Activated CD8-positive, alpha-beta memory T cell treated with anti-CD3 and anti-CD28 coated beads, Interleukin-2, amount 10 ng/mL, durations not matched to agents 7 days and 5 days (primary cell): ENCODE measurements at regions not wholly inside any gene's neighbourhood (a gene's known extent, or its start where the extent isn't known, plus 50 kb on each side); places are given as distances from the start of the nearest gene placed in this dataset.

ENCODE experiments used
- ATAC-seq: fragments of 150-1000 bp; cut with Tn5 transposase; one replicate; pipeline ENCODE4 v1.10.0; 2021; ENCODE audit warnings: moderate library complexity
- CTCF ChIA-PET: fragments of 350-600 bp; sonication (Branson Sonifier 250); formaldehyde crosslinking; loops from one replicate; lab custom pipeline; 2021; ENCODE audit warnings: antibody characterized with exemption; lab: Charles Lee
- DNase-seq: peaks from one replicate; pipeline ENCODE4 v3.0.0-alpha.2; 2020
- H3K27ac Mint-ChIP-seq: one replicate; pipeline ENCODE4 v1.8.0; 2021; ENCODE audit warnings: mild to moderate bottlenecking, mixed read lengths
- H3K27me3 Mint-ChIP-seq: one replicate; pipeline ENCODE4 v1.8.0; 2021; ENCODE audit warnings: mixed read lengths
- H3K36me3 Mint-ChIP-seq: one replicate; pipeline ENCODE4 v1.8.0; 2021; ENCODE audit warnings: mild to moderate bottlenecking, mixed read lengths
- H3K4me1 Mint-ChIP-seq: one replicate; pipeline ENCODE4 v1.8.0; 2021; ENCODE audit warnings: mixed read lengths
- H3K4me3 Mint-ChIP-seq: one replicate; pipeline ENCODE4 v1.8.0; 2021; ENCODE audit warnings: mild to moderate bottlenecking, moderate library complexity, mixed read lengths
- H3K9me3 Mint-ChIP-seq: one replicate; pipeline ENCODE4 v1.8.0; 2022; ENCODE audit warnings: low read depth, mixed read lengths

GRCh38 chr16:14002416-14002990 lies 68.6 kb upstream of the MRTFB start:
- CTCF ChIA-PET, result no interaction called here
- no peaks in the 10 kb centered on the region for H3K9me3 Mint-ChIP-seq
- peaks cover 30% of the 10 kb centered on the region for H3K4me1 Mint-ChIP-seq
- peaks cover 21% of the 10 kb centered on the region for H3K27me3 Mint-ChIP-seq
- no peaks in the 10 kb centered on the region for H3K36me3 Mint-ChIP-seq
- no peak overlapping the region for H3K4me3 Mint-ChIP-seq
- no peak overlapping the region for H3K27ac Mint-ChIP-seq
- DNase-seq, result no peak
- ATAC-seq, result no peak

GRCh38 chr16:14003074-14003570 lies 68.0 kb upstream of the MRTFB start:
- Mint-ChIP-seq H3K27ac (no peak overlapping the region), H3K27me3 (peaks cover 24% of the 10 kb centered on the region), H3K36me3 (no peaks in the 10 kb centered on the region), H3K9me3 (no peaks in the 10 kb centered on the region), H3K4me1 (peaks cover 30% of the 10 kb centered on the region), H3K4me3 (no peak overlapping the region)
- no peak for ATAC-seq
- CTCF ChIA-PET, result no interaction called here
- DNase-seq, result no peak

GRCh38 chr16:14004031-14004728 lies 66.9 kb upstream of the MRTFB start:
- Mint-ChIP-seq H3K4me1 (peaks cover 23% of the 10 kb centered on the region), H3K36me3 (no peaks in the 10 kb centered on the region), H3K4me3 (no peak overlapping the region), H3K27ac (no peak overlapping the region), H3K27me3 (peaks cover 26% of the 10 kb centered on the region), H3K9me3 (no peaks in the 10 kb centered on the region)
- CTCF ChIA-PET, result no interaction called here
- DNase-seq (no peak), ATAC-seq (no peak)

- CTCF ChIA-PET, result no interaction called here
- H3K27ac Mint-ChIP-seq, result no peak overlapping the region
- no peak for ATAC-seq
Measured at GRCh38 chr16:14004729-14005315, 66.3 kb upstream of the MRTFB start.

GRCh38 chr16:14005335-14005734 lies 65.8 kb upstream of the MRTFB start:
- H3K27ac Mint-ChIP-seq, result no peak overlapping the region
- ATAC-seq (no peak), DNase-seq (no peak)
- H3K4me3 Mint-ChIP-seq, result no peak overlapping the region
- H3K9me3 Mint-ChIP-seq, result no peaks in the 10 kb centered on the region
- CTCF ChIA-PET, result no interaction called here
- peaks cover 22% of the 10 kb centered on the region for H3K4me1 Mint-ChIP-seq
- H3K36me3 Mint-ChIP-seq, result no peaks in the 10 kb centered on the region
- H3K27me3 Mint-ChIP-seq, result peaks cover 35% of the 10 kb centered on the region

More at GRCh38 chr16:14004729-14005315, 66.3 kb upstream of the MRTFB start:
- no peak overlapping the region for H3K4me3 Mint-ChIP-seq
- H3K4me1 Mint-ChIP-seq, result peaks cover 22% of the 10 kb centered on the region
- peaks cover 32% of the 10 kb centered on the region for H3K27me3 Mint-ChIP-seq
- DNase-seq, result no peak
- H3K9me3 Mint-ChIP-seq, result no peaks in the 10 kb centered on the region
- H3K36me3 Mint-ChIP-seq, result no peaks in the 10 kb centered on the region

- Mint-ChIP-seq H3K27ac (no peak overlapping the region), H3K4me1 (peaks cover 19% of the 10 kb centered on the region), H3K36me3 (no peaks in the 10 kb centered on the region), H3K27me3 (peaks cover 32% of the 10 kb centered on the region), H3K9me3 (no peaks in the 10 kb centered on the region), H3K4me3 (no peak overlapping the region)
- ATAC-seq, result no peak
- CTCF ChIA-PET, result no interaction called here
- no peak for DNase-seq
Measured at GRCh38 chr16:14007450-14007849, 63.7 kb upstream of the MRTFB start.

- CTCF ChIA-PET, result no interaction called here
- peaks cover 34% of the 10 kb centered on the region for H3K27me3 Mint-ChIP-seq
- no peaks in the 10 kb centered on the region for H3K9me3 Mint-ChIP-seq
- DNase-seq (no peak), ATAC-seq (no peak)
- H3K4me3 Mint-ChIP-seq, result no peak overlapping the region
- peaks cover 11% of the 10 kb centered on the region for H3K4me1 Mint-ChIP-seq
- H3K36me3 Mint-ChIP-seq, result no peaks in the 10 kb centered on the region
- no peak overlapping the region for H3K27ac Mint-ChIP-seq
Measured at GRCh38 chr16:14011001-14011400, 60.1 kb upstream of the MRTFB start.

GRCh38 chr16:14011846-14012245 lies 59.3 kb upstream of the MRTFB start:
- Mint-ChIP-seq H3K4me1 (peaks cover 11% of the 10 kb centered on the region), H3K27ac (no peak overlapping the region), H3K27me3 (peaks cover 34% of the 10 kb centered on the region), H3K9me3 (no peaks in the 10 kb centered on the region), H3K4me3 (no peak overlapping the region), H3K36me3 (no peaks in the 10 kb centered on the region)
- no peak for DNase-seq
- CTCF ChIA-PET, result no interaction called here
- ATAC-seq, result no peak

GRCh38 chr16:14013145-14013570 lies 58.0 kb upstream of the MRTFB start:
- Mint-ChIP-seq H3K4me3 (no peak overlapping the region), H3K27ac (no peak overlapping the region), H3K9me3 (no peaks in the 10 kb centered on the region), H3K4me1 (no peaks in the 10 kb centered on the region), H3K27me3 (peaks cover 26% of the 10 kb centered on the region), H3K36me3 (no peaks in the 10 kb centered on the region)
- CTCF ChIA-PET, result no interaction called here
- ATAC-seq (no peak), DNase-seq (no peak)

- H3K9me3 Mint-ChIP-seq, result no peaks in the 10 kb centered on the region
- ATAC-seq (no peak), DNase-seq (no peak)
- CTCF ChIA-PET, result no interaction called here
- H3K36me3 Mint-ChIP-seq, result no peaks in the 10 kb centered on the region
- peaks cover 26% of the 10 kb centered on the region for H3K27me3 Mint-ChIP-seq
- H3K4me3 Mint-ChIP-seq, result no peak overlapping the region
- no peak overlapping the region for H3K27ac Mint-ChIP-seq
- no peaks in the 10 kb centered on the region for H3K4me1 Mint-ChIP-seq
Measured at GRCh38 chr16:14013571-14014283, 57.4 kb upstream of the MRTFB start.

- Mint-ChIP-seq H3K9me3 (no peaks in the 10 kb centered on the region), H3K4me1 (no peaks in the 10 kb centered on the region), H3K27me3 (peaks cover 24% of the 10 kb centered on the region), H3K27ac (no peak overlapping the region), H3K4me3 (no peak overlapping the region), H3K36me3 (no peaks in the 10 kb centered on the region)
- CTCF ChIA-PET, result interaction anchor here (0.6 kb wide), 1 partner anchor 82 kb away, joined by 3 read pairs; no protein-coding TSS in a partner anchor
- DNase-seq (no peak), ATAC-seq (no peak)
Measured at GRCh38 chr16:14014284-14014625, 56.9 kb upstream of the MRTFB start.

GRCh38 chr16:14015033-14015432 lies 56.1 kb upstream of the MRTFB start:
- Mint-ChIP-seq H3K27me3 (peaks cover 16% of the 10 kb centered on the region), H3K4me1 (no peaks in the 10 kb centered on the region), H3K27ac (no peak overlapping the region), H3K36me3 (no peaks in the 10 kb centered on the region), H3K9me3 (no peaks in the 10 kb centered on the region), H3K4me3 (no peak overlapping the region)
- ATAC-seq (no peak), DNase-seq (no peak)
- CTCF ChIA-PET, result interaction anchor here (0.6 kb wide), 1 partner anchor 82 kb away, joined by 3 read pairs; no protein-coding TSS in a partner anchor

GRCh38 chr16:14015461-14015860 lies 55.7 kb upstream of the MRTFB start:
- no peak for DNase-seq
- H3K9me3 Mint-ChIP-seq, result no peaks in the 10 kb centered on the region
- CTCF ChIA-PET, result no interaction called here

More at GRCh38 chr16:14015461-14015860, 55.7 kb upstream of the MRTFB start:
- Mint-ChIP-seq H3K4me1 (no peaks in the 10 kb centered on the region), H3K27me3 (peaks cover 15% of the 10 kb centered on the region), H3K4me3 (no peak overlapping the region), H3K27ac (no peak overlapping the region), H3K36me3 (no peaks in the 10 kb centered on the region)
- no peak for ATAC-seq
